Ovary (tissue), 3 donors: ENCODE measurements at regions not wholly inside any gene's neighbourhood (a gene's known extent, or its start where the extent isn't known, plus 50 kb on each side); places are given as distances from the start of the nearest gene placed in this dataset.

Experiments used
- EP300 ChIP-seq: sonication (generic); formaldehyde crosslinking; IDR thresholded peaks from one replicate; pipeline ENCODE4 v1.6.1; 2017; ENCODE audit warnings: antibody characterized with exemption
- TF ChIP-seq, protein P1 (sequence below), 3 donors: fragments of 450-650 bp in 2 of 3; fragments of 200-600 bp in 1 of 3; IDR thresholded peaks; one replicate each; pipeline versions ENCODE4 v1.5.1 to v1.8.0; 2016 to 2022; ENCODE audit warnings: antibody characterized with exemption in 3 of 3, mild to moderate bottlenecking in 1 of 3
- donor health status: DM: no; HTN: no; CAD: no.

DNA sequence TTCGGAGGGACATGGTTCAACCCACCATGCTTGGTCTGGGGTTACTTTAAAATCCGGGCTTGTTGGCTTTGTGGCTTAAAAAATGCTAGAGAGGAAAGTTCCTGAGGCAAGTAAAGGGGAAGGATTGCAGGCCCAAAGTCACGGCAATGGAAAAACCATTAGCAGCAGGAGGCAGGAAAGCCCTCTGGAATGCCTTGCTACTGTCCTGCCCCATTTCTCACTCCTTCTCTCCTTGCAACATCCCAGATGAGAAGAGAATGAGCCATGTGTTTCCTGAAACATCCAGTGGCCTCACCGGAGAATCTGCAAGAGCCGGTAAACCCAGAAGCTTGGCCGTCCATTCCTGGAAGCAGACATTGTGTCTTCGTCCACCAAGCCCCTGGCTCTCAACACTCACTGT lies 97.4 kb upstream of the LCLAT1 start:
- no peak for TF ChIP-seq EP300
- TF ChIP-seq, protein P1, sequence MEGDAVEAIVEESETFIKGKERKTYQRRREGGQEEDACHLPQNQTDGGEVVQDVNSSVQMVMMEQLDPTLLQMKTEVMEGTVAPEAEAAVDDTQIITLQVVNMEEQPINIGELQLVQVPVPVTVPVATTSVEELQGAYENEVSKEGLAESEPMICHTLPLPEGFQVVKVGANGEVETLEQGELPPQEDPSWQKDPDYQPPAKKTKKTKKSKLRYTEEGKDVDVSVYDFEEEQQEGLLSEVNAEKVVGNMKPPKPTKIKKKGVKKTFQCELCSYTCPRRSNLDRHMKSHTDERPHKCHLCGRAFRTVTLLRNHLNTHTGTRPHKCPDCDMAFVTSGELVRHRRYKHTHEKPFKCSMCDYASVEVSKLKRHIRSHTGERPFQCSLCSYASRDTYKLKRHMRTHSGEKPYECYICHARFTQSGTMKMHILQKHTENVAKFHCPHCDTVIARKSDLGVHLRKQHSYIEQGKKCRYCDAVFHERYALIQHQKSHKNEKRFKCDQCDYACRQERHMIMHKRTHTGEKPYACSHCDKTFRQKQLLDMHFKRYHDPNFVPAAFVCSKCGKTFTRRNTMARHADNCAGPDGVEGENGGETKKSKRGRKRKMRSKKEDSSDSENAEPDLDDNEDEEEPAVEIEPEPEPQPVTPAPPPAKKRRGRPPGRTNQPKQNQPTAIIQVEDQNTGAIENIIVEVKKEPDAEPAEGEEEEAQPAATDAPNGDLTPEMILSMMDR (IDR thresholded peaks at IDR 0.05): no peak
